ENCODE measurements at regions not wholly inside any gene's neighbourhood (a gene's known extent, or its start where the extent isn't known, plus 50 kb on each side); places are given as distances from the start of the nearest gene placed in this dataset.

DNA sequence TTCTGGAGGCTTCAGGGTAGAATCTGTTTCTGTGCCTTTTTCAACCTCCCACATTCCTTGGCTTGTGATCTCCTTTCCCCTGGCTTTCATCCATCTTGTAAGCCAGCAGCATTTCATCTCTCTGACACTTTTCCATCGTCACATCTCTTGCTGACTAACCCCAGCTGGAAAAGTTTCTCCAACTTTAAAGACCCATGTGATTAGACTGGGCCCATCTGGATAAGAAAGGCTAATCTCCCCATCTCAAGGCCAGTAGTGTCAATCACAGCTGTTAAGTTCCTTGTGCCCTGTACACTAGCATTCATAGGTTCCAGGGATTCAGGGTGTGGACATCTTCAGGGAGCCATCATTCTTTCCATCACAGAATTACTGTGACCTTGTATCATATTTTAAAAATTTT is 452.1 kb downstream of the TTLL7 start:
- TF ChIP-seq, protein P1, sequence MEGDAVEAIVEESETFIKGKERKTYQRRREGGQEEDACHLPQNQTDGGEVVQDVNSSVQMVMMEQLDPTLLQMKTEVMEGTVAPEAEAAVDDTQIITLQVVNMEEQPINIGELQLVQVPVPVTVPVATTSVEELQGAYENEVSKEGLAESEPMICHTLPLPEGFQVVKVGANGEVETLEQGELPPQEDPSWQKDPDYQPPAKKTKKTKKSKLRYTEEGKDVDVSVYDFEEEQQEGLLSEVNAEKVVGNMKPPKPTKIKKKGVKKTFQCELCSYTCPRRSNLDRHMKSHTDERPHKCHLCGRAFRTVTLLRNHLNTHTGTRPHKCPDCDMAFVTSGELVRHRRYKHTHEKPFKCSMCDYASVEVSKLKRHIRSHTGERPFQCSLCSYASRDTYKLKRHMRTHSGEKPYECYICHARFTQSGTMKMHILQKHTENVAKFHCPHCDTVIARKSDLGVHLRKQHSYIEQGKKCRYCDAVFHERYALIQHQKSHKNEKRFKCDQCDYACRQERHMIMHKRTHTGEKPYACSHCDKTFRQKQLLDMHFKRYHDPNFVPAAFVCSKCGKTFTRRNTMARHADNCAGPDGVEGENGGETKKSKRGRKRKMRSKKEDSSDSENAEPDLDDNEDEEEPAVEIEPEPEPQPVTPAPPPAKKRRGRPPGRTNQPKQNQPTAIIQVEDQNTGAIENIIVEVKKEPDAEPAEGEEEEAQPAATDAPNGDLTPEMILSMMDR (IDR thresholded peaks at IDR 0.05): no peak
- TF ChIP-seq EP300 (IDR thresholded peaks at IDR 0.05): no peak
